Naive thymus-derived CD4-positive, alpha-beta T cell (primary cell): ENCODE measurements at regions not wholly inside any gene's neighbourhood (a gene's known extent, or its start where the extent isn't known, plus 50 kb on each side); places are given as distances from the start of the nearest gene placed in this dataset.
"Not testable (repeated sequence)": the region's sequence is repeated elsewhere in the genome, so short reads cannot be mapped to it uniquely, and the experiment has no call there.

Source experiments
- ATAC-seq: fragments of 150-1000 bp; cut with Tn5 transposase; 2 replicates; pipeline ENCODE4 v1.10.0; 2021; ENCODE audit warnings: mild to moderate bottlenecking, moderate library complexity
- CTCF ChIA-PET: fragments of 350-600 bp; sonication (Branson Sonifier 250); formaldehyde crosslinking; loops from one replicate; lab custom pipeline; 2021; ENCODE audit warnings: antibody characterized with exemption; lab: Charles Lee
- POLR2A ChIA-PET: fragments of 350-600 bp; sonication (Branson Sonifier 250); formaldehyde crosslinking; loops from one replicate; lab custom pipeline; 2021; ENCODE audit warnings: antibody characterized with exemption, inconsistent platforms; lab: Charles Lee
- DNase-seq, 9 donors: peaks; one replicate each; pipeline versions ENCODE4 v3.0.0 to v3.0.0-alpha.2; 2020 to 2022; ENCODE audit warnings: mixed read lengths in 1 of 9
- H3K27ac ChIP-seq: one replicate; pipeline ENCODE4 v1.7.0; 2013; ENCODE audit warnings: mild to moderate bottlenecking, low read depth, low read length, moderate library complexity
- H3K27me3 ChIP-seq, 2 donors: one replicate each; pipeline ENCODE4 v1.7.0; 2013; ENCODE audit warnings: low read length in 2 of 2, mild to moderate bottlenecking in 2 of 2, moderate library complexity in 2 of 2; ENCODE audit not compliant: control insufficient read depth in 2 of 2, insufficient read depth in 2 of 2
- H3K36me3 ChIP-seq, 3 experiments: 1 replicate in 2 of 3; 2 replicates in 1 of 3; pipeline ENCODE4 v1.7.0; 2013; ENCODE audit warnings: low read length in 3 of 3, mild to moderate bottlenecking in 3 of 3, moderate library complexity in 1 of 3; ENCODE audit not compliant: insufficient read depth in 3 of 3, control insufficient read depth in 2 of 3
- H3K4me1 ChIP-seq, 2 donors: one replicate each; pipeline ENCODE4 v1.7.0; 2013; ENCODE audit warnings: low read length in 2 of 2, mild to moderate bottlenecking in 2 of 2, moderate library complexity in 1 of 2; ENCODE audit not compliant: control insufficient read depth in 2 of 2, insufficient read depth in 2 of 2
- H3K4me3 ChIP-seq: 2 replicates; pipeline ENCODE4 v1.7.0; 2013; ENCODE audit warnings: mild to moderate bottlenecking, low read length
- H3K9me3 ChIP-seq, 3 experiments: 1 replicate in 2 of 3; 2 replicates in 1 of 3; pipeline ENCODE4 v1.7.0; 2013; ENCODE audit warnings: low read length in 3 of 3; ENCODE audit not compliant: control insufficient read depth in 2 of 3
- H3K27ac Mint-ChIP-seq, 9 donors: one replicate each; pipeline ENCODE4 v1.8.0; 2020 to 2022; ENCODE audit warnings: mixed read lengths in 9 of 9, mild to moderate bottlenecking in 8 of 9, moderate library complexity in 5 of 9, inconsistent platforms in 2 of 9
- H3K27me3 Mint-ChIP-seq, 5 donors: one replicate each; pipeline ENCODE4 v1.8.0; 2021 to 2022; ENCODE audit warnings: mixed read lengths in 5 of 5, mild to moderate bottlenecking in 1 of 5
- H3K36me3 Mint-ChIP-seq, 5 donors: one replicate each; pipeline ENCODE4 v1.8.0; 2020 to 2022; ENCODE audit warnings: mixed read lengths in 5 of 5, mild to moderate bottlenecking in 3 of 5, inconsistent platforms in 1 of 5
- H3K4me1 Mint-ChIP-seq, 7 donors: one replicate each; pipeline ENCODE4 v1.8.0; 2020 to 2022; ENCODE audit warnings: mixed read lengths in 7 of 7, mild to moderate bottlenecking in 3 of 7, inconsistent platforms in 1 of 7
- H3K4me3 Mint-ChIP-seq, 10 donors: one replicate each; pipeline ENCODE4 v1.8.0; 2020 to 2022; ENCODE audit warnings: mild to moderate bottlenecking in 10 of 10, mixed read lengths in 10 of 10, moderate library complexity in 6 of 10, inconsistent platforms in 2 of 10
- H3K9me3 Mint-ChIP-seq, 11 donors: one replicate each; pipeline ENCODE4 v1.8.0; 2020 to 2022; ENCODE audit warnings: mixed read lengths in 11 of 11, mild to moderate bottlenecking in 4 of 11, inconsistent platforms in 1 of 11, moderate library complexity in 1 of 11
- intact Hi-C, 2 donors: fragments of 100-400 bp; cut with micrococcal nuclease; formaldehyde crosslinking; loops; one replicate each; pipeline ENCODE4 v1.15.1; 2023

DNA sequence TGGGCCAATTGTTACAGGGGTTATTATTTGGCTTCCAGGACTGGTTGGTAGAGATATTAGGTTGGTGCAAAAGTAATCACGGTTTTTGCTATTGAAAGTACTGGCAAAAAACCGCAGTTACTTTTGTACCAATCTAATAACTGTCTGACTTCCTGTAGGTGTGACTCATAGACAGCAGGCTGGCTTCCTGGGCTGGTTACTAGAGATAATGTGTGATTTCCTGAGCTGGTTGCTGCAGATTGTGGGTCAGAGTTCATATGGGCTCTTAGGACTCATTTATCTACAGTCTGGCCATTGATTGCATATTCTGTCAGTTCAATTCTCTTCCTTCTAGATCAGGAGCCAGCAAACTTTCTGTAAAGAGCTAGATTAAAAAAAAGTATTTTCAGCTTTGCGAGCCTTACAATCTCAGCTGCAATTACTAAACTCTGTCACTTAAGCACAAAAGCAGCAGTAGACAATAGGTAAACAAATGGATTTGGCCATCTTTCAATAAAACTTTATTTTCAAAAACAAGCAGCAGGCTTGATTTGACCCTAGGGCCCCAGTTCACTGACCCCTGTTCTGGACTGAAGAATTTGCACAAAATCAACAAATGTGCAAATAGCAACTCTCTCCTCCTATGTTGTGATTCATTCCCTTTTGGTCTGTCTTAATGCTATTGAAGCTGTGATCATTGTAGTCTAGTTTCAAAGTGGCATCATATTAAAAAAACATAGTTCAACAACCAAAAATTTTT is 50.8 kb upstream of the BOD1L1 start:
- Histone ChIP-seq H3K27me3 (no peaks in the 10 kb centered on the region), H3K36me3 (no peaks in the 10 kb centered on the region), H3K4me1 (no peaks in the 10 kb centered on the region), H3K27ac (no peak overlapping the region), H3K9me3 (peaks cover 4 to 19% (median 6%) of the 10 kb centered on the region in 3 experiments), H3K4me3 (no peak overlapping the region)
- peaks cover 6 to 37% (median 16%) of the 10 kb centered on the region in 11 donors for H3K9me3 Mint-ChIP-seq
- DNase-seq (no peak), ATAC-seq (no peak)
- ChIA-PET POLR2A (no interaction called here), CTCF (no interaction called here)
- H3K4me3 Mint-ChIP-seq: no peak overlapping the region
- peaks cover 0 to 12% (median 0%) of the 10 kb centered on the region in 5 donors for H3K36me3 Mint-ChIP-seq
- intact Hi-C loops: no loop called here
- no peaks in the 10 kb centered on the region for H3K4me1 Mint-ChIP-seq
- no peak overlapping the region for H3K27ac Mint-ChIP-seq
- H3K27me3 Mint-ChIP-seq: peaks cover 0 to 9% (median 0%) of the 10 kb centered on the region in 5 donors

DNA sequence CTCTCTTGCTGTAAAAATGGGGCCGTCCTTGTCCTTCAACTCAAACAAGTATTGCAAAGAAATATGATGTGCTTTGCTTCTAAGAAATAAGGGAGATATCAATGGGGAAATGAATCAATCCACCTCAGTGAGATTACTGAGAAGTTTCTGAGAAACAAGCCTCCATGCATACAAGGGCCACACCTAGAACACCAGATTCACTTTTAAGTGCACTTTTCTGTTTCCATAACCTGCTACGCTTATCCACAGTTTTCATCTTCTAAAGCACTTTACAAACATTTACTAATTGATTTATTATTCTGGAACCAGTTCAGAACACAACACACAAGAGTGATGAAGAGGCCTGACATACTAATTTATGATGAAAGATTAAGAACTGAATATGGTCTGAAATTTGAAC is 54.0 kb upstream of the BOD1L1 start:
- H3K36me3 ChIP-seq: no peaks in the 10 kb centered on the region
- no peaks in the 10 kb centered on the region for H3K27me3 ChIP-seq
- no peaks in the 10 kb centered on the region for H3K4me1 Mint-ChIP-seq
- H3K27me3 Mint-ChIP-seq: peaks cover 0 to under 1% (median 0%) of the 10 kb centered on the region in 5 donors
- intact Hi-C loops: no loop called here
- H3K27ac Mint-ChIP-seq: no peak overlapping the region
- ATAC-seq (no peak), DNase-seq (no peak)
- ChIA-PET POLR2A (no interaction called here), CTCF (interaction anchor here (0.6 kb wide), 1 partner anchor 1398 kb away, joined by 4 read pairs; no protein-coding TSS in a partner anchor)
- H3K4me3 Mint-ChIP-seq: no peak overlapping the region
- peaks cover 0 to 12% (median 0%) of the 10 kb centered on the region in 5 donors for H3K36me3 Mint-ChIP-seq
- peaks cover 4 to 19% (median 6%) of the 10 kb centered on the region in 3 experiments for H3K9me3 ChIP-seq
- H3K4me1 ChIP-seq: no peaks in the 10 kb centered on the region
- H3K4me3 ChIP-seq: no peak overlapping the region
- H3K9me3 Mint-ChIP-seq: peaks cover 12 to 57% (median 25%) of the 10 kb centered on the region in 11 donors
- no peak overlapping the region for H3K27ac ChIP-seq

DNA sequence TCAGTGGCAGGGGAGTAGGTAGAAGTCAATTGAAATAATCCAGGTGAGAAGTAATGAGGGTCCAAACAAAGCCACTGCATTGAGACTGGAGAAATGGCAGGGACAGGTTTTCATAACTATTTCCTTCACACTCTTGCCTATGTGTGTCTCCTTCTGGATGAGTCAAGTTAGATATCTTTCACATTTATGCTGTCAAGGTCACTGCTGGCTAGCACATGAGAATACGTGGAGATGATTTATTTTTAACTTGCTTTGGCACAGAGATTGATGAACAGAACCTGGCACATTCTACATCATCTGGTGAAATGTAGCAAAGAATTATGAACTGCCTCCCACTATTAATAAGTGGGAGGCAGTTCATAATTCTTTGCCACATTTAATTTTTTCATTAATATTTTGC is 66.7 kb upstream of the BOD1L1 start:
- Histone ChIP-seq H3K9me3 (no peaks in the 10 kb centered on the region), H3K36me3 (no peaks in the 10 kb centered on the region), H3K27me3 (no peaks in the 10 kb centered on the region), H3K4me1 (no peaks in the 10 kb centered on the region), H3K27ac (no peak overlapping the region), H3K4me3 (no peak overlapping the region)
- DNase-seq (no peak), ATAC-seq (no peak)
- Mint-ChIP-seq H3K4me1 (no peaks in the 10 kb centered on the region), H3K27me3 (peaks cover 0 to 30% (median 17%) of the 10 kb centered on the region in 5 donors), H3K4me3 (no peak overlapping the region), H3K36me3 (peaks cover 0 to 6% (median 0%) of the 10 kb centered on the region in 5 donors), H3K9me3 (peaks cover under 1 to 37% (median 11%) of the 10 kb centered on the region in 11 donors), H3K27ac (no peak overlapping the region)
- intact Hi-C loops: no loop called here
- ChIA-PET POLR2A (no interaction called here), CTCF (no interaction called here)

DNA sequence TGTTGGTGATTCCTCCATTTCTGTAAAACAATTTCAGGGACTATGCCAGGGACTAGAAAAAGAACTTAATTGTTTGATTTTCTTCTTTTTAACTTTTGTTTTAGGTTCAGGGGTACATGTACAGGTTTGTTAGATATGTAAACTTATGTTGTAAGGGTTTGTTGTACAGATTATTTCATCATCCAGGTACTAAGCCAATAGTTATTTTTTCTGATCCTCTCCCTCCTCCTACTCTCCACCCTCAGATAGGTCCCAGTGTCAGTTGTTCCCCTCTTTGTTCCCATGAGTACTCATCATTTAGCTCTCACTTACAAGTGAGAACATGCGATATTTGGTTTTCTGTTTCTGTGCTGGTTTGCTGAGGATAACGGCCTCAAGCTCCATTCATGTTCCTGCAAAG is 70.8 kb upstream of the BOD1L1 start:
- no peak overlapping the region for H3K27ac ChIP-seq
- ATAC-seq (no peak), DNase-seq (no peak)
- no peaks in the 10 kb centered on the region for H3K4me1 ChIP-seq
- H3K36me3 ChIP-seq: no peaks in the 10 kb centered on the region
- H3K27ac Mint-ChIP-seq: no peak overlapping the region
- ChIA-PET CTCF (no interaction called here), POLR2A (no interaction called here)
- H3K36me3 Mint-ChIP-seq: no peaks in the 10 kb centered on the region
- intact Hi-C loops: no loop called here
- no peaks in the 10 kb centered on the region for H3K27me3 ChIP-seq
- H3K4me3 Mint-ChIP-seq: no peak overlapping the region
- H3K9me3 Mint-ChIP-seq: peaks cover 0 to 4% (median 1%) of the 10 kb centered on the region in 11 donors
- H3K27me3 Mint-ChIP-seq: peaks cover 0 to 27% (median 18%) of the 10 kb centered on the region in 5 donors
- H3K4me3 ChIP-seq: no peak overlapping the region
- no peaks in the 10 kb centered on the region for H3K9me3 ChIP-seq
- H3K4me1 Mint-ChIP-seq: no peaks in the 10 kb centered on the region

DNA sequence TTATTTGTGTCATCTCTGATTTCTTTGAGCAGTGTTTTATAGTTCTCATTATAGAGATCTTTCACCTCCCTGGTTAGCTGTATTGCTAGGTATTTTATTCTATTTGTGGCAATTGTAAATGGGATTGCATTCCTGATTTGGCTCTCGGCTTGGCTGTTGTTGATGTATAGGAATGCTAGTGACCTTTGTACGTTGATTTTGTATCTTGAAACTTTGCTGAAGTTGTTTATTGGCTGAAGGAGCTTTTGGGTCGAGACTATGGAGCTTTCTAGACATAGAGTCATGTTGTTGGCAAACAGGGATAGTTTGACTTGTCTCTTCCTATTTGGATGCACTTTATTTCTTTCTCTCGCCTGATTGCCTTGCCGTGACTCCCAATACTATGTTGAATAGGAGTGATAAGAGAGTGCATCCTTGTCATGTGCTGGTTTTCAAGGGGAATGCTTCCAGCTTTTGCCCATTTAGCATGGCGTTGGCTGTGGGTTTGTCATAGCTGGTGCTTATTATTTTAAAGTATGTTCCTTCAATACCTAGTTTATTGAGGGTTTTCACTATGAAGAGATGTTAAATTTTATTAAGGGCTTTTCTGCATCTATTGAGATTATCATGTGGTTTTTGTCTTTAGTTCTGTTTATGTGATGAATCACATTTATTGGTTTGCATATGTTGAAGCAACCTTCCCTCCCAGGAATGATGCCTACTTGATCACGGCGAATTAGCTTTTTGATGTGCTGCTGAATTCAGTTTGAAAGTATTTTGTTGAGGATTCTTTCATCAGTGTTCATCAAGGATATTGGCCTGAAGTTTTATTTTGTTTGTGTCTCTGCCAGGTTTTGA is 72.7 kb upstream of the BOD1L1 start:
- H3K9me3 ChIP-seq: no peaks in the 10 kb centered on the region
- CTCF ChIA-PET: no interaction called here
- DNase-seq: no peak
- H3K36me3 ChIP-seq: no peaks in the 10 kb centered on the region
- no peaks in the 10 kb centered on the region for H3K27me3 ChIP-seq
- H3K27ac ChIP-seq: no peak overlapping the region
- intact Hi-C loops: no loop called here
- H3K27ac Mint-ChIP-seq: no peak overlapping the region
- H3K4me1 ChIP-seq: no peaks in the 10 kb centered on the region
- POLR2A ChIA-PET: no interaction called here
- ATAC-seq: no peak
- H3K9me3 Mint-ChIP-seq: peaks cover 0 to 3% (median 0%) of the 10 kb centered on the region in 11 donors
- peaks cover 0 to 2% (median 0%) of the 10 kb centered on the region in 7 donors for H3K4me1 Mint-ChIP-seq
- H3K4me3 Mint-ChIP-seq: no peak overlapping the region
- H3K36me3 Mint-ChIP-seq: no peaks in the 10 kb centered on the region
- H3K4me3 ChIP-seq: no peak overlapping the region
- H3K27me3 Mint-ChIP-seq: peaks cover 0 to 31% (median 14%) of the 10 kb centered on the region in 5 donors

DNA sequence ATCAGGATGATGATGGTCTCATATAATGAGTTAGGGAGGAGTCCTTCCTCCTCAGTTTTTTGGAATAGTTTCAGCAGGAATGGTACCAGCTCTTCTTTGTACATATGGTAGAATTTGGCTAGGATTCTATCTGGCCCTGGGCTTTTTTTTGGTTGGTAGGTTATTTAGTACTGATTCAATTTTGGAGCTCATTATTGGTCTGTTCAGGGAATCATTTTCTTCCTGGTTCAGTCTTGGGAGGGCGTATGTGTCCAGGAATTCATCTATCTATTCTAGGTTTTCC is 73.3 kb upstream of the BOD1L1 start:
- ATAC-seq, CTCF ChIA-PET, POLR2A ChIA-PET, DNase-seq, H3K27me3 ChIP-seq, H3K27ac Mint-ChIP-seq, H3K4me1 ChIP-seq, H3K36me3 ChIP-seq, H3K9me3 ChIP-seq, H3K9me3 Mint-ChIP-seq, H3K4me3 Mint-ChIP-seq, H3K36me3 Mint-ChIP-seq, H3K4me1 Mint-ChIP-seq, H3K27ac ChIP-seq, intact Hi-C loops, H3K4me3 ChIP-seq: not testable (repeated sequence)
- peaks cover 0 to 28% (median 14%) of the 10 kb centered on the region in 5 donors for H3K27me3 Mint-ChIP-seq
